HG03139 (cell line): ENCODE measurements at regions not wholly inside any gene's neighbourhood (a gene's known extent, or its start where the extent isn't known, plus 50 kb on each side); places are given as distances from the start of the nearest gene placed in this dataset.

Source experiments
- ATAC-seq: cut with Tn5 transposase; IDR thresholded peaks from one replicate; pipeline ENCODE4 v1.9.1; 2021; ENCODE audit not compliant: unreplicated experiment

- ATAC-seq = no peak
These were observed 254.6 kb downstream of the LOXHD1 start for GRCh38 chr18:46402396-46402795.

GRCh38 chr18:46402945-46403344 is 254.1 kb downstream of the LOXHD1 start:
- no peak for ATAC-seq

DNA sequence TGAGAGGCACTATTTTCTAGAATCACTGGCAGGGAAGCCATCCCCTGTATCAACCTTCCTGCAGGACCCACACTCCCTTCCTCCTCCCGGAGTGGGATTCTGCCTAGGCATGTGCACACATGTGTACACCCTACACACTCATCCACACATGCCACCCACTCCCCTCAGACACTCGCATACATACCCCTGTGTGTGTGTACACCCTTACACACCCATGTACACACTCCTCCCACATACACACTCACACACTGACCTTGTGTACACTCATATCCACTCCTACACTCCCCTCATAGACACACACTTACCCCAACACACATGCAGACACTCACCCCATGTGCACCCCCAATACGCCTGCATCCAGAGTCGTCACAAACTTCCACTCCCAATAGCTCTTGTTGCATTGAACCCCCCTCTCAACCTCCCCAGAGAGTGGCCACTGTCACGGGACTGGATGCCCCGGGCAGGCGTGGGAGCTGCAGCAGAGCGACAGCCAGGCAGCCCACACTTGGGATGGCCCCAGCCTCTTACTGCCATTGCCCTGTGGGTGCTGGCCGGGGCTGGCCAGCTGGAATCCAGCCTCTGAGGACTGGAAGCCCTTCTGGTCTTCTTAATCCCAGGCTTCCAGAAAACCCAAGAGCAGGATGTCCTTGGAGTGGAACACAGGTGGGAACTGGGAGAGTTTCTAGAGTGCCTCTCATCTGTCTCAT is 251.0 kb downstream of the LOXHD1 start:
- ATAC-seq = no peak

DNA sequence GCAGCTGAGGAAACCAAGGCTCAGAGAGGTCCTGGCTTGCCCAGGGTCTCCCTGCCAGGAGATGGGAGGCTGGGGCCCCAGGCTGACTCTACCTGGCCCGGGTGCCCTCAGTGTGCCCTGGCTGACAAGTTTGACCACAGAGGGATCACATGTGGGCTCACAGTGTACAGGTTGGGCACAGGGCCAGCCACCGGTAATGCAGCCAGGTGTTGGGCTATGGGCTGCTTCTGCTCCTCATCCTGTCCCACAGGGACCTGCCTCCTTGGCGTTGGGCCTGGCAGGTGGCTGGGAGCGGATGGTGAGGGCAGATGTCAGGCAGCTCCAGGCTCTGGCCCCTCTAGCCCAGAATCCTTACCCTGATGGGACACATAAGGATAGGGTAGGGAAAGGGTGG is 250.5 kb downstream of the LOXHD1 start:
- no peak for ATAC-seq

- ATAC-seq = no peak
These were observed 249.4 kb downstream of the LOXHD1 start for GRCh38 chr18:46407486-46408166.

GRCh38 chr18:46408334-46408987 is 248.6 kb downstream of the LOXHD1 start:
- no peak for ATAC-seq

- ATAC-seq = no peak
These were observed 245.7 kb downstream of the LOXHD1 start for GRCh38 chr18:46411191-46411828.

GRCh38 chr18:46411867-46412690 is 244.9 kb downstream of the LOXHD1 start:
- no peak for ATAC-seq

DNA sequence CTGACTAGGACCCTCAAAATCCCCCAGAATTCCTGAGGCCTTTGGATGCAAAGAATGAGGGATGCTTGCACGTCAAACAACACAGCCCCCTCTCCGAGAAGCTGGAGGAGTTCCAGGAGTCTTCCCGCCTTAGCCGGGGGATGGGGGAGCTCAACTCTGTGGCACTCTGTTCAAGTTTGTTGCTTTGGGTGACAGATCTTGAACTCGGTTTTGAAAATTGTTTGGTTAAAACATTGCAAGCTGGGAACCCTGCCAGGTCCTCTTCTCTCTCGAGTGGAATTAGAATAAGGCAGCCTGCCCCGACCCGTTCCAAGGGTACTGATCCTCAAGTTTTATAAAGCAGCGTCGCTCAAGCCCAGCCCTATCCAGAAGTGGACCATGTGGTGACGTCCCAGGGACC is 244.1 kb downstream of the LOXHD1 start:
- ATAC-seq = no peak

DNA sequence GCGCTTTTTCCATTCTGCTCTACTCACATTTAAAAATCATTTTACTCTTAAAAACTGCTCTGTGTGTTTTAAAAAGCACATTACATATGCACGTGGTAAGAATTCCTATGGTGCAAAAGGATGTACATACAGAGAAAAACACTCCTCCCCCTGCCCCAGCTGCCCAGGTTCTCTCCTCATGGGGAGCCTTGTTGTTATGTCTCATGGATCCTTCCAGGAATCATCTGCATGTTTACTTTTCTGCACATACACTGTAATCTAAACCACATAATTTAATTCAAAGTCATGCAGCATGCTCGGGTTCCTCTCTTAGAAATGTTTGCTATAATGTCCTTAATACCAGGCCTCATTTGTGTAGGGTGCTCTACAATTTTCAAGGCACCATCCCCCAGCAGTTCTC is 243.3 kb downstream of the LOXHD1 start:
- no peak for ATAC-seq

DNA sequence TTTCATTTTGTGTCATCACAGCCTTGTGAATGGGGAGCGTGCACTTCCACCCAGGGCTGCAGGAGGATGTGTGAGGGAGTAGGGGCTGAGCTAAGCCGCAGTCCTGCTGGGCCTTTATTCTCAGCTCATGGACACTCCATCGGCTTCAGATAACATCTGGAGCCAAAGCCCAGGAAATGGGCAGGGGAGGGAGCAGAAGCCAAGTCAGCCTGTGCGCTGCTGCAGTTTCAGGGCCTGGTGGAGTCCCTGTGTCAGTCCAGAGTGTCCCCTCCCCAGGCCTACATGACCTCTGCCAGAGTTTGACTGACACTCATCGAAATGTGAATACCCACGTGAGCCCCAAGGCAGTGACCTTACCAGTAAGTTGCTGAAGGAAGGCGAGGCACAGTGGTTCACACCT is 242.2 kb downstream of the LOXHD1 start:
- no peak for ATAC-seq

DNA sequence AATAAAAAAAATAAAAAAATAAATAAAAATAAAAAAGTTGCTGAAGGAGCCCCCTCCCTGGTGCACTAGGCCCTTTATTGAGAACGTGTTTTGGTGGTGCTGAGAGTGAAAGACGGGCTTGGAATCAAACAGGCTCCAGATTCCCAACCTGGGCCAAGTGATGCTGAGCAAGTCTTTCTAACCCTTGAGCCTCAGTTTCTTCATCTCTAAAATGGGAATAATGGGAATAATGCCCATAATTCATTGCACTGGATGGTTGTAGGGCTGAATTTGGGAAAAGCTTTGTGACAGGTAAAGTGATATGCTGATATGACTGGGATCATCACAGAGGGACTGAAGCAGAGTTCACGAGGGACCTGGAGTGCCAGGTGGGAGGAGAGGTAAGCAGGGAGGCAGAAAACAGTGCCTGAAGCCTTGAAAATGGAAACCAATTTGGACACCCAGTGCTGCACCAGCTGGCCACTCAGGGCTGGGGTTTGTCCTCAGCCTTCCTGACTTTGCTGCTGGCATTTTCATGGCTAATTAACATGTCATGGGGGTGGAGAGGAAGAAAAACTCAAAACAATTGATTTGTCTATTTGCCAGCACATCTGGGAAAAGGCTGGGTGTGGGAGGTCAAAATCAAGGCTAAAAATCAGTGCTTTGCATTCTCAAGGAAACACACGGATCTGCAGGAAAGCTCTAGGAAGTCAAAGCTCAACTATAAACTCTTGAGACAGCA is 241.3 kb downstream of the LOXHD1 start:
- no peak for ATAC-seq

DNA sequence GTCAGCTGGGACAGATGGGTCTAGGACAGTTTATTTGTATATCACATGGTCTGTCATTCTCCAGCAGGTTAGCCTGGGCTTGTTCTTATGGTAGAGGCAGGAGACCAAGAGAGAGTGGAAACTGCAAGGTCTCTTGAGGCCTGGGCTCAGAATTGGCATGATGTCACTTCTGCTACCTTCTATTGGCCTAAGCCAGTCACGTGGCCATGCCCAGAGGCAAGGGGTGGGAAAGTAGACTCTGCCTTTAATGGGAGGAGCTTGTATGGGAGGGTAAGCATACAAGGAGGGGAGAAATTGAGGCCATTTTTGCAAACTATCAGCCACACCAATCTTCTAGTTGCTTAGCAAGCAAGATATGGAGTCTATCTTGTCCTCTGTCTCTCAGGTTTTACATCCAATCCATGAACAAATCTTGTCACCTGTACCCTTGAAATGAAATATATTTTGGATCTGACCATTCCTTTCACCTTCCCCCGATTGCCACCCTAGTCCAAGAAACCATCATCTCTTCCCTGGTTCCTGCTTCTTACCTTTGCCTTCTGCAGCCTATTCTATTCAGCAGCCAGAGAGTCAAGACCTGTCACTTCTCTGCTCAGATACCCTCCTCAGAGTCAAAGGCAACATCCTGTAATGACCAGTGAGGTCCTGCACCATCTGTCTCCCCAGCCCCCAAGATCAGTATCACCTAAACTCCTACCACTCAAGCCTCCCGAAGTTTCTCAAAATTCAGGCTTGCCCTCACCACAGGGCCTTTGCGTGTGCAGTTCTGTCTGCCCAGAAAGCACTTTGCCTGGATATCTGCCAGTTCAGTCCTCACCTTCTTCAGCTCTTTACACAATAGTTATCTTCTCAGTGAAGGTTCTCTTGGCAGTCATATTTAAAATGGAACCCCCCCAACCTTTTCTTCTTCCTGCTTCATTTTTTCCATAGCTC is 240.0 kb downstream of the LOXHD1 start:
- ATAC-seq = peak; percentile 64

DNA sequence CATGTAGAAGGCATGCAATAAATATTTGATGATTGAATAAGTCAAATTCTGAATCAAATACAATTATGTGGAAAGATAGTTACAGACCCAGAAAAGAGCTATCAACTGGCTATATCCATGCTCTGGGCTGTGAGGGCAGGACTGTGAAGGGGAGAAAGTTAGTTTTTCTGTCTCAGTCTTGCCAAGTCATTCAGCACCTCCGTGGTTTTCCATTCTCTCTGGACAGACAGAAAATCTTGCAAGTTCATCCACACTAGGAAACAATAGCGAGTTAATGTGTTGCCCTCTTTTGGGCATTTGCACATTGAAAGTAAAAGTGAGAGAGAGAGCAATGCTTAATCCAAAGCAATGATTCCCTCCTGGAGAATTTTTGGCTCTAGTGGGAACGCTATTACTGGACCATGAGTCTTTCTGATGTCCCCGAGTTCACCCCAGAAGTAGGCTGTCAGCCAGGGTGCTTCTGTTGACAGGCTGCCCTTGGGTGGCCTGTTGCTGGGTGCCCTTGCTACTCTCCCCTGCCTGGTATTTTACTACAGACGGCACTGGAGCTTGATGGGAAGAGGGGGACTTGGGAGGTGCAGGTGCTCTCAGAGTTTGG is 238.3 kb downstream of the LOXHD1 start:
- no peak for ATAC-seq

- ATAC-seq = no peak
These were observed 237.5 kb downstream of the LOXHD1 start for GRCh38 chr18:46419391-46420141.

- no peak for ATAC-seq
These were observed 235.0 kb downstream of the LOXHD1 start for GRCh38 chr18:46421973-46422551.

- no peak for ATAC-seq
These were observed 234.4 kb downstream of the LOXHD1 start for GRCh38 chr18:46422552-46423055.
